Sigmoid colon (tissue), 4 donors: ENCODE measurements at regions not wholly inside any gene's neighbourhood (a gene's known extent, or its start where the extent isn't known, plus 50 kb on each side); places are given as distances from the start of the nearest gene placed in this dataset.
"Not testable (repeated sequence)": the region's sequence is repeated elsewhere in the genome, so short reads cannot be mapped to it uniquely, and the experiment has no call there.

Source experiments
- EP300 ChIP-seq, 4 donors: sonication (generic); formaldehyde crosslinking; IDR thresholded peaks; one replicate each; pipeline ENCODE4 v1.6.1; 2017; ENCODE audit warnings: antibody characterized with exemption in 4 of 4
- POLR2AphosphoS5 ChIP-seq, 4 donors: sonication (generic); formaldehyde crosslinking; IDR thresholded peaks; one replicate each; pipeline ENCODE4 v1.6.1; 2017; ENCODE audit warnings: antibody characterized with exemption in 4 of 4
- TF ChIP-seq, protein P1 (sequence below), 4 experiments: fragments of 450-650 bp in 3 of 4; fragments of 200-600 bp in 1 of 4; IDR thresholded peaks; one replicate each; pipeline ENCODE4 v1.5.1; 2016 to 2019; ENCODE audit warnings: antibody characterized with exemption in 4 of 4, mild to moderate bottlenecking in 3 of 4, moderate library complexity in 2 of 4

DNA sequence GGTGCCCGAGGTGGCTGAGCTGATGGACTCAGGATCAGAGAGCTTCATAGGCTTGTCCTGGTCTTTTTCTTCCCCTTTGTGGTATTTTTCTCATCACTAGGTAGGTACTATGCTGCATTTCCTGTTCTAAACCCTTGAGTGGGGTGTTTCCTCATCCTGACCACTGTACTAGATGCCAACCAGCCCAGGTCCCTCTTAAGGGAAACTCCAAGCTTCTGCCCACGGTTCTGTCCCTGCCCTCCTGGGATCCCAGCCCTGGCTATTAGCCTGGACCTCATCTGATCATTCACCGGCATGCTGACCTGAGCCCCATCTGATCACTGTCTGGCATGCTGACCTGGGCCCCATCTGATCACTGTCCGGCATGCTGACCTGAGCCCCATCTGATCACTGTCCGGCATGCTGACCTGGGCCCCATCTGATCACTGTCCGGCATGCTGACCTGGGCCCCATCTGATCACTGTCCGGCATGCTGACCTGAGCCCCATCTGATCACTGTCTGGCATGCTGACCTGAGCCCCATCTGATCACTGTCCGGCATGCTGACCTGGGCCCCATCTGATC is 207.6 kb downstream of the NDUFA10 start:
- TF ChIP-seq POLR2AphosphoS5, EP300 (IDR thresholded peaks at IDR 0.05): not testable (repeated sequence)
- TF ChIP-seq, protein P1, sequence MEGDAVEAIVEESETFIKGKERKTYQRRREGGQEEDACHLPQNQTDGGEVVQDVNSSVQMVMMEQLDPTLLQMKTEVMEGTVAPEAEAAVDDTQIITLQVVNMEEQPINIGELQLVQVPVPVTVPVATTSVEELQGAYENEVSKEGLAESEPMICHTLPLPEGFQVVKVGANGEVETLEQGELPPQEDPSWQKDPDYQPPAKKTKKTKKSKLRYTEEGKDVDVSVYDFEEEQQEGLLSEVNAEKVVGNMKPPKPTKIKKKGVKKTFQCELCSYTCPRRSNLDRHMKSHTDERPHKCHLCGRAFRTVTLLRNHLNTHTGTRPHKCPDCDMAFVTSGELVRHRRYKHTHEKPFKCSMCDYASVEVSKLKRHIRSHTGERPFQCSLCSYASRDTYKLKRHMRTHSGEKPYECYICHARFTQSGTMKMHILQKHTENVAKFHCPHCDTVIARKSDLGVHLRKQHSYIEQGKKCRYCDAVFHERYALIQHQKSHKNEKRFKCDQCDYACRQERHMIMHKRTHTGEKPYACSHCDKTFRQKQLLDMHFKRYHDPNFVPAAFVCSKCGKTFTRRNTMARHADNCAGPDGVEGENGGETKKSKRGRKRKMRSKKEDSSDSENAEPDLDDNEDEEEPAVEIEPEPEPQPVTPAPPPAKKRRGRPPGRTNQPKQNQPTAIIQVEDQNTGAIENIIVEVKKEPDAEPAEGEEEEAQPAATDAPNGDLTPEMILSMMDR (IDR thresholded peaks at IDR 0.05) = not testable (repeated sequence)
